Neutrophil (primary cell): ENCODE measurements at regions not wholly inside any gene's neighbourhood (a gene's known extent, or its start where the extent isn't known, plus 50 kb on each side); places are given as distances from the start of the nearest gene placed in this dataset.

ENCODE experiments used
- H3K27ac ChIP-seq: fragments of 200-600 bp; sonication (generic); 2 replicates; pipeline ENCODE4 v1.5.1; 2016; ENCODE audit warnings: mild to moderate bottlenecking, moderate library complexity
- H3K27me3 ChIP-seq: fragments of 200-600 bp; sonication (generic); 2 replicates; pipeline ENCODE4 v1.6.0; 2016; ENCODE audit warnings: mild to moderate bottlenecking
- H3K36me3 ChIP-seq: fragments of 200-600 bp; sonication (generic); 2 replicates; pipeline ENCODE4 v1.5.1; 2017
- H3K4me1 ChIP-seq, 2 experiments: fragments of 200-600 bp in 1 of 2; sonication (generic) in 1 of 2; 1 replicate in 1 of 2; 2 replicates in 1 of 2; pipeline versions ENCODE4 v1.5.1 to v1.6.1; 2013 to 2016; ENCODE audit warnings: low read depth in 1 of 2, low read length in 1 of 2, mild to moderate bottlenecking in 1 of 2, moderate library complexity in 1 of 2; ENCODE audit not compliant: control insufficient read depth in 1 of 2, insufficient read depth in 1 of 2
- H3K4me3 ChIP-seq, 2 experiments: fragments of 200-600 bp in 1 of 2; sonication (generic) in 1 of 2; 1 replicate in 1 of 2; 2 replicates in 1 of 2; pipeline ENCODE4 v1.5.1; 2013 to 2016; ENCODE audit warnings: low read depth in 1 of 2, low read length in 1 of 2, mild to moderate bottlenecking in 1 of 2, moderate library complexity in 1 of 2
- H3K9me3 ChIP-seq: fragments of 200-600 bp; sonication (generic); 2 replicates; pipeline ENCODE4 v1.5.1; 2016
- CTCF ChIP-seq: fragments of 200-600 bp; sonication (generic); IDR thresholded peaks from 2 replicates; pipeline ENCODE4 v1.5.1; 2016; ENCODE audit warnings: antibody characterized with exemption

- no peak overlapping the region for H3K27ac ChIP-seq
- TF ChIP-seq CTCF: no peak
- no peaks in the 10 kb centered on the region for H3K27me3 ChIP-seq
- no peak overlapping the region for H3K4me3 ChIP-seq
- no peaks in the 10 kb centered on the region for H3K4me1 ChIP-seq
- no peaks in the 10 kb centered on the region for H3K36me3 ChIP-seq
- H3K9me3 ChIP-seq: no peaks in the 10 kb centered on the region
These were observed 163.2 kb downstream of the TMEM167A start for GRCh38 chr5:82913971-82914370.

- TF ChIP-seq CTCF: no peak
These were observed 164.7 kb downstream of the TMEM167A start for GRCh38 chr5:82912462-82912861.

GRCh38 chr5:82911910-82912309, 165.3 kb downstream of the TMEM167A start:
- H3K4me1 ChIP-seq: no peaks in the 10 kb centered on the region
- no peaks in the 10 kb centered on the region for H3K9me3 ChIP-seq
- H3K36me3 ChIP-seq: no peaks in the 10 kb centered on the region
- no peak for TF ChIP-seq CTCF
- H3K4me3 ChIP-seq: no peak overlapping the region
- H3K27ac ChIP-seq: no peak overlapping the region
- no peaks in the 10 kb centered on the region for H3K27me3 ChIP-seq

More at GRCh38 chr5:82912462-82912861, 164.7 kb downstream of the TMEM167A start:
- no peaks in the 10 kb centered on the region for H3K27me3 ChIP-seq
- H3K27ac ChIP-seq: no peak overlapping the region
- no peaks in the 10 kb centered on the region for H3K4me1 ChIP-seq
- H3K36me3 ChIP-seq: no peaks in the 10 kb centered on the region
- no peaks in the 10 kb centered on the region for H3K9me3 ChIP-seq
- no peak overlapping the region for H3K4me3 ChIP-seq

- no peak overlapping the region for H3K4me3 ChIP-seq
- no peaks in the 10 kb centered on the region for H3K4me1 ChIP-seq
- H3K36me3 ChIP-seq: no peaks in the 10 kb centered on the region
- TF ChIP-seq CTCF: no peak
- H3K27me3 ChIP-seq: no peaks in the 10 kb centered on the region
- H3K9me3 ChIP-seq: no peaks in the 10 kb centered on the region
- no peak overlapping the region for H3K27ac ChIP-seq
These were observed 166.3 kb downstream of the TMEM167A start for GRCh38 chr5:82910905-82911304.

GRCh38 chr5:82910491-82910890, 166.7 kb downstream of the TMEM167A start:
- H3K9me3 ChIP-seq: no peaks in the 10 kb centered on the region
- no peak overlapping the region for H3K4me3 ChIP-seq
- H3K4me1 ChIP-seq: no peaks in the 10 kb centered on the region
- no peaks in the 10 kb centered on the region for H3K36me3 ChIP-seq
- H3K27ac ChIP-seq: no peak overlapping the region
- H3K27me3 ChIP-seq: no peaks in the 10 kb centered on the region
- no peak for TF ChIP-seq CTCF

- H3K4me3 ChIP-seq: no peak overlapping the region
- no peaks in the 10 kb centered on the region for H3K36me3 ChIP-seq
- H3K9me3 ChIP-seq: no peaks in the 10 kb centered on the region
- H3K27me3 ChIP-seq: no peaks in the 10 kb centered on the region
- H3K4me1 ChIP-seq: no peaks in the 10 kb centered on the region
- TF ChIP-seq CTCF: no peak
- no peak overlapping the region for H3K27ac ChIP-seq
These were observed 167.4 kb downstream of the TMEM167A start for GRCh38 chr5:82909771-82910170.
